GM21619 (cell line): ENCODE measurements at regions not wholly inside any gene's neighbourhood (a gene's known extent, or its start where the extent isn't known, plus 50 kb on each side); places are given as distances from the start of the nearest gene placed in this dataset.
A peak's percentile ranks its signal among the peaks of the same experiment; 100 is the strongest.
"Not testable (repeated sequence)": the region's sequence is repeated elsewhere in the genome, so short reads cannot be mapped to it uniquely, and the experiment has no call there.

Experiments
- ATAC-seq: cut with Tn5 transposase; IDR thresholded peaks from one replicate; pipeline ENCODE4 v1.9.1; 2021; ENCODE audit not compliant: unreplicated experiment

- ATAC-seq, result no peak
Measured at GRCh38 chr10:57362811-57363210, 904.9 kb downstream of the IPMK start.

DNA sequence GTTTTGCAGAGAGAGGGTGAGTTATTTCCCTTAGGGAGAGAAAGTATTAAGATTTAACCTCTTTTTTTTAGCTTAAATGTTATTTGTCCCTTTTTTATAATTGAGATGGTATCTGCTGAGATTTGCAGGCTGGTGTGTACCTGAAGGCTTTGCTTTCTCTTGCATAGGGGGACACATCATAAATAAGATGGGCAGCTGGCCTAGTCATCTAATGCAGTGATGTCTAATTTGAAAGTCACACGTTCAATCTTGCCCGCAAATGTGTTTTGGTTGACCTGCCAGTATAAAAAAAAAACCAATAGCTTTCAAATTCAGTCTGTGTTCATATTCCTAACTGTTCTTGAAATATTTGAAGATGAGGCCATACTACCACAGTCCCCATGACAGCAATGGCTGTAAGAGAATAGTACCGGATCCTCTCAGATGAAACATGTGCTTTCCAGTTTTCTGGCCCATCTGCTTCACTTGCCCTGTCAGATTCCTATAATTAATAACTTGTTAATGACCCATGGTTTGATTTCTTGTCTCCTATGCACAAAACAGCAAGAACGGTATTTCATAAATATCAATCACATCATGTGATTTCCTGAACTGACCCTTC, 914.2 kb downstream of the IPMK start:
- ATAC-seq, result no peak

DNA sequence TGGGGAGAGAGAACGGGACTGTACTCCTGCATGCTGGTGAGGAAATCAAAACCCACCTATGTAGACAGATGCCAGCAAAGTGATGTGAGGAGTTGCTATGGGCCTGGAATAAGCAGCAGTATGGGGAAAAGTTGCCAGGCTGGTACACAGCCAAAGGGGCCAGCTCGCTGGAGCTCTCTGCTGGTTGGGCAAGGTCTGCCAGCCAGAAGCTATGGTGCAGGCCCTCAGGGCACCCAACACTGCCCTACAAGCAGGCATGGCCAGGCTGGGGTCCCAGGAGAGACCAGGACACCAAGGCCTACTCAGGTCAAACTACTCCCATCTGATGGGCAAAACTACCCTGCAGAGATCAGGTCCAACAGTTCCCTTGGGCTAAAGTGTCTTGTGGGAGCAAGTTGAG, 916.6 kb downstream of the IPMK start:
- no peak for ATAC-seq

DNA sequence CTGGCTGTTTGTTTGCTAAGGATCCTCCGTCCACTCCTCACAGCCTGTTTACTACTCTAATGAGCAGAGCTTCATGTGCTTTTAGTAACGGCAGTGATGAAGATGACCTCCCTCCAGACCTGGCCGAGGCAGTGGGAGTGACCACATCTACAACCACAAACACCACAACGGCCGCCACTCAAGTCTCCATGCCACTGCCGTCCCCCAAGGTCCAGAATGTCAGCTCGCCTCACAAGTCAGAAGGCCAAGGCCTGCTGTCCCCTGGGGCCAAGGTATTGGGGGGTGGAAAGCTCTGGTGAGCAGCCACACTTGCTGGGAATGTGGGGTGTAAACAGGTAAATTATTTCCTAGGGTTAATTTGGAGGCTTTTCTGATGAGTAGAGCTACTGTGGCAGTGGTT, 926.4 kb downstream of the IPMK start:
- no peak for ATAC-seq

- ATAC-seq, result peak; percentile 75
Measured at GRCh38 chr10:57338823-57339558, 928.7 kb downstream of the IPMK start.

- ATAC-seq, result no peak
Measured at GRCh38 chr10:57336865-57337264, 930.8 kb downstream of the IPMK start.

- no peak for ATAC-seq
Measured at GRCh38 chr10:57336341-57336740, 931.4 kb downstream of the IPMK start.

GRCh38 chr10:57334523-57334922, 933.2 kb downstream of the IPMK start:
- ATAC-seq, result no peak

DNA sequence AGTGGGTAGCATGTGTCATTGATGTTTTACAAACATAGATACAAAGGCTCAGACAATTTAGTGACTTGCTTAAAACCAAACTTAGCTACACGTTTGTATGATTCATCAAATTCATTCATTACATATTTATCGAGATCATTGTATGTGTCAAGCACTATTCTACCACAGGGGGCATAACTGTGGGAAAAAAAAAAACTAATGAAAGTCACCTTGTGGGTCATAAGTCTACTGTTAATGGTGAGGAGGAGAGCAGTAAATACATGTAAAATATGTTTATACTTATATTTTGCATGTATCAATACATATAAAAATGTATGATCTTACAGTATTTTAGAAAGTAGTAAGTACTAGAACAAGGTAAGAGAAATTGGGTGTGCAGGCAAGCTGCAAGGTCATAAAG, 933.8 kb downstream of the IPMK start:
- ATAC-seq, result no peak

- ATAC-seq, result not testable (repeated sequence)
Measured at GRCh38 chr10:57321400-57321854, 946.3 kb downstream of the IPMK start.

DNA sequence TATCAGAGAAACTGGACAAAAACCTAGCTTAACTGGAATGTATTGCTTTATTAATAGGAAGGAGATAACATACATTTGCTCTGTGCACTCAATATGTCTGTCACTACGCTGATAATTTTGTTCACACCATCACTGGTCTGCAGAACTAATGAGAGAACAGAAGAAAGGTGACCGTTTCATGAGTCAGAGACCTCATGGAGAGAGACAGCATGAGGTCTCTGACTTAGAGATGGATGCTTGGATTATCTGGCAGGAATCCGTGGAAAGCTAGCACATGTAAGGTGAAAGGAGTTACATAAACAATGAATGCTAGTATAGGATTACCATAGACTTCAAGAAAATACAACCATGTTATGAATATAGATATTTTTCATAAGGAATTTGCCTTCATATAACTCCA, 947.3 kb downstream of the IPMK start:
- no peak for ATAC-seq

DNA sequence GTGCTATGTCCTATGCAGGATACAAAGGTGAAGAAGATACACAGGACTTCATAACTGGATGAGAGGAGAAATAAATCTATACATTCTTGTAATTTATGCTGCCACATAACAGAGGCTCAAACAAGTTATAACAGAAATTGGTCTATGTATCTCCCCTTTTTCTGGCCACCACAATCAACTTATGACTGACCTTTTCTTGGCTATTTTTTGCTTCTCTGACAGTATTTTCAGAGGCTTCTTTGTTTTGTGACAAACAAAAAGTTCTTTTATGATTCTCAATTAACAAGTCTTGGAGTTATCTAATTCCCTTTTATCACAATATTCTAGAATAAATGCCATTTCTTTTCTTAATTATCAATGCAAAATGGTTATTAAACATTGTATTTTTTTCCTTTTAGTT, 953.0 kb upstream of the ZWINT start:
- ATAC-seq, result no peak

GRCh38 chr10:57303566-57303965, 942.5 kb upstream of the ZWINT start:
- ATAC-seq, result no peak

- ATAC-seq, result no peak
Measured at GRCh38 chr10:57300718-57301117, 939.7 kb upstream of the ZWINT start.

DNA sequence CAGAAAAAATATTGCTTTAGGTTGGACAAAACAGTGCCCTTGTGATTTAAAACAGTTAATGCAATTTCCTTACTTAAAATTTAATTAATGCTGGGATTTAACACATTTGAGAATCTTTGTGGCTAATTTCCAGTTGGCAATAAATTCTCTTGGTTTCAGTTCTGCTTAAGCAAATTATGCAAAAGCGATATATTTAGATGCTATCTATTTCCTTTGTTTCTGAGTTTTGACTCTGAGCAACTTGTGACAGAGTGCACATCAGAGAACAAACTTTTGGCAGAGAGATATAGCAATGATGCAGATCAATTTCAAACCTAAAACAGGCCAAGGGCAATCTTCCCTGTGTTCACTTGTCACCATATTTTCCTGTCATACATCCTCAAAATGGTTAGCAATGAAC, 933.6 kb upstream of the ZWINT start:
- ATAC-seq, result no peak

DNA sequence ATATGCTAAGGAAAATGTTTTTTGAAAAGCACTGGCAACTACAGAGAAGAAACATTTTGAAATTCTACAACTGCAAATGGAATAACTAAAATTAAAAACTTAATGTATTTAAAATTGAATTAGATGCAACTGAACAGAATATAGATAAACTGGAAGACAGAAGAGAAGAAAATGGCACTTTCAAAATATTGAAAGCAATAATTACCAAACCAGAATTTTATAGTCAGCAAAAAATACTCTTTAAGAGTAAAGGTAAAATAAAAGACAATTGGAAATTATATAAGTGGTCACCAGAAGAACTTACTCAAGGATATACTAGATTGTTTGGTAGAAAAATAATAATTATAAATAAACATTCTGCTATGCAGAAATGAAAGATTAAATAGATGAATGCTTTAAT, 927.7 kb upstream of the ZWINT start:
- no peak for ATAC-seq

GRCh38 chr10:57262892-57263291, 901.8 kb upstream of the ZWINT start:
- no peak for ATAC-seq

DNA sequence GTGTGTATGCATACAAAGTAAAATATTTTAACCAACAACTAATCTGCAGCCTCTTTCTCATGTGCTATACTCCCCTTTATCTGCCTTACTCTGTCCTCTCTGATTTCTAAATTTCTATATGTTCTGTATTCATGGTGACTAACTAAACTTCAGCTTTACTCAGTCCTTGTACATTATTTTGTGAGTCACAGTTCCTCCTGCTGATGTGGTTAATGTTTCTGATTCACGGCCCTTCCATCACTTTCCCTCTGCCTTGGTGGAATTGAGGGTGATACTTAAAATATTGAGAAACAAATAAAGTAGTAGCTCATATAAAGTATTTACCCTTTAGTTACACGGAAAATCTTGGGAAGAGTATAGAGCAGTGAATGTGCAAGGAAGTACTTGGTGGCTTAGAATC, 899.1 kb upstream of the ZWINT start:
- no peak for ATAC-seq

GRCh38 chr10:57249615-57250281, 888.7 kb upstream of the ZWINT start:
- ATAC-seq, result no peak

DNA sequence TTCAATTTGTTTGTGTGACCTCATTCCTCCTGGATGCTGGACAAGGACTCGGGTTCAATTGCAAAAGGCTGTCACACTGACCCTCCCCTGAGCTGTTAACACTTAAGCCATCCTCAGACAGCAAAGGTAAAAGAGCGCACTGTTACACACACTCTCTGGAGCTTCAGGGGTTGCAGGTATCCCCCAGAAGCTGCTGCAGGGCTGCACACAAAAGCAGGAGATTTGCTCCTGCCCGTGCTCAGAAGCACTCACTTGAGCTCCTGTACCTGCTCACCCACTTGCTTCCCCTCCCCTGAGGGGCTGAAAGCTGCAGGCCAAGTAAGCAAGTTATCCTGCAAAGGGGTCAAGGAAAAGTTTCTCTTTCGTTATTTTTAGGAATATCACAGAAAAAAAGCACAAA, 886.2 kb upstream of the ZWINT start:
- no peak for ATAC-seq

- ATAC-seq, result no peak
Measured at GRCh38 chr10:57225920-57226319, 864.9 kb upstream of the ZWINT start.

- ATAC-seq, result no peak
Measured at GRCh38 chr10:57224811-57225210, 863.8 kb upstream of the ZWINT start.
